Stomach (tissue), 4 donors: ENCODE measurements at regions not wholly inside any gene's neighbourhood (a gene's known extent, or its start where the extent isn't known, plus 50 kb on each side); places are given as distances from the start of the nearest gene placed in this dataset.

Experiments
- CTCF ChIP-seq, 7 experiments: fragments of 450-650 bp in 4 of 7; fragments of 200-600 bp in 3 of 7; sonication (generic) in 3 of 7; IDR thresholded peaks; one replicate each; pipeline ENCODE4 v1.5.1; 2016 to 2019; ENCODE audit warnings: antibody characterized with exemption in 7 of 7, control low read depth in 2 of 7, mild to moderate bottlenecking in 1 of 7
- EP300 ChIP-seq: sonication (generic); formaldehyde crosslinking; IDR thresholded peaks from one replicate; pipeline ENCODE4 v1.6.1; 2017; ENCODE audit warnings: antibody characterized with exemption
- POLR2A ChIP-seq, 4 donors: fragments of 450-650 bp; IDR thresholded peaks; one replicate each; pipeline ENCODE4 v1.6.1; 2016; ENCODE audit warnings: antibody characterized with exemption in 4 of 4, control low read depth in 2 of 4, mild to moderate bottlenecking in 1 of 4, moderate library complexity in 1 of 4
- POLR2AphosphoS5 ChIP-seq, 3 donors: sonication (generic); formaldehyde crosslinking; IDR thresholded peaks; one replicate each; pipeline ENCODE4 v1.6.1; 2016; ENCODE audit warnings: antibody characterized with exemption in 3 of 3

DNA sequence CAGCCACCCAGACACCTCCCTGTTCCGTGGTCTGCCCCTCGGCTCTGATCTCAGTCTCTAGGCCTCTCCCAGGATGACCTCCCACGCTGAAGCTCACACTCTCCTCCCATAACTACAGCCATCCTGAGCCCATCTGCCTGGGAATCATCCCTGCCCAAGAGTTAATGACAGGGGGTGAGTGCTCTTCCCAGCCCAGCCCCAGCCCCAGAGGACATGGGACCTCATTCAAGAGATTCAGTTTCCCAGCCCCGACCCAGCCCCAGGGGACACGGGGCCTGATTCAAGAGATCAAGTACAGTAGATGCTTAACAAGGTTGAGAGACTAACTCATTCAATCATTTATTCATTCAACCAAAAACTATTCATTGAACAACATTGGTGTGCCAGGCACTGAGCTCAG is 272.0 kb downstream of the XXYLT1 start:
- TF ChIP-seq POLR2A (IDR thresholded peaks at IDR 0.05) = no peak
- TF ChIP-seq CTCF (IDR thresholded peaks at IDR 0.05) = no peak
- TF ChIP-seq EP300 = no peak
- TF ChIP-seq POLR2AphosphoS5 (IDR thresholded peaks at IDR 0.05) = no peak
